ENCODE measurements at regions not wholly inside any gene's neighbourhood (a gene's known extent, or its start where the extent isn't known, plus 50 kb on each side); places are given as distances from the start of the nearest gene placed in this dataset.

DNA sequence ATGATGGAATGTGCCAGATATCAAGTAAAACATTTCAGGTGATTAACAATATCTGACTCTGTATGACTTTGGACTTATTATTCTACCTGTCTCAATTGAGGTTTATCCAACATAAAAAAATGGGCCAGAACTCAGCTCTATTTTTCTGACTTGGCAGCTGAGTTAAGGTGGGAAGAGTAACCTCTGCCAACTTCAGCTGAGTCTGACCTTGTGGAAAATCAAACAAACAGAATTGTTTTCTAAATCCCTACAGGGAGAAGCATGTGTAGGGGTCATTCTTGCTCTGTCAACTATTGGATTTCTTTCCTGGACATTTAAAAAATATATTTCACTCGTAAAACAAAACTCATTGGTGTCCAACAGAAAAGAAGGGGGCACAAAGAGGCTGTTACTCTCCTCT is 139.4 kb upstream of the TLR4 start:
- Histone ChIP-seq H2BK20ac (ENCODE audit: low read depth, low read length, poor library complexity, severe bottlenecking) (no peak overlapping the region), H2AFZ (ENCODE audit: low read length) (no peak overlapping the region), H3K18ac (ENCODE audit: insufficient read length, low read depth, low read length) (no peak overlapping the region), H2BK5ac (ENCODE audit: insufficient read length, low read length) (no peak overlapping the region), H3K23me2 (ENCODE audit: insufficient read length, low read depth, low read length, poor library complexity, severe bottlenecking) (no peaks in the 10 kb centered on the region), H3K23ac (ENCODE audit: insufficient read length, low read depth, low read length) (no peak overlapping the region), H2BK120ac (ENCODE audit: low read depth, low read length, poor library complexity, severe bottlenecking) (no peak overlapping the region), H2AK5ac (ENCODE audit: insufficient read length, low read length) (no peak overlapping the region), H3K79me2 (ENCODE audit: insufficient read depth, low read length) (no peaks in the 10 kb centered on the region), H3T11ph (ENCODE audit: low read length) (no peak overlapping the region), H3K4ac (ENCODE audit: low read depth, low read length) (no peak overlapping the region), H4K5ac (ENCODE audit: insufficient read length, low read depth, low read length) (no peak overlapping the region), H4K91ac (ENCODE audit: insufficient read length, low read depth, low read length) (no peak overlapping the region), H3K27me3 (ENCODE audit: insufficient read depth, low read length) (no peaks in the 10 kb centered on the region), H3K56ac (ENCODE audit: insufficient read length, low read depth, low read length) (no peak overlapping the region), H2BK12ac (ENCODE audit: insufficient read length, low read depth, low read length) (no peak overlapping the region), H3K4me2 (ENCODE audit: insufficient read depth, insufficient read length, low read length) (no peak overlapping the region), H3K9me3 (ENCODE audit: control insufficient read depth, low read depth, low read length) (no peaks in the 10 kb centered on the region), H3K27ac (ENCODE audit: insufficient read length, low read depth, low read length) (no peak overlapping the region), H3K14ac (ENCODE audit: insufficient read depth, low read length) (no peak overlapping the region), H4K8ac (replicated peaks; ENCODE audit: insufficient read length, low read depth, low read length) (no peak overlapping the region), H4K20me1 (ENCODE audit: control insufficient read depth, insufficient read depth, insufficient read length) (no peaks in the 10 kb centered on the region), H3K4me1 (ENCODE audit: insufficient read depth, low read length) (no peaks in the 10 kb centered on the region; the same call in 1 of the 2 replicates), H3K79me1 (ENCODE audit: insufficient read depth, low read depth, low read length, poor library complexity, severe bottlenecking) (no peaks in the 10 kb centered on the region), H2BK15ac (ENCODE audit: low read depth, low read length) (no peak overlapping the region), H3K9ac (ENCODE audit: extremely low read depth, insufficient read length, low read length) (no peak overlapping the region)
- peaks cover 0 to 2% of the 10 kb centered on the region in 2 experiments; a peak in 1 of 4 replicates for H3K4me1 Mint-ChIP-seq
- no peak overlapping the region for H3K27ac Mint-ChIP-seq
- H3K27me3 Mint-ChIP-seq (ENCODE audit: low read depth), result peaks cover 2% of the 10 kb centered on the region; the same call in 1 of the 2 replicates
- DNase-seq, result no peak
- H3K36me3 Mint-ChIP-seq (ENCODE audit: insufficient read depth in 1 of 3, low read depth in 3 of 3), result 0 out of 7 replicates have a peak, but pooled peaks cover 0 to 4% (median 0%) of the 10 kb centered on the region in 3 experiments
- no CpG with 5 or more reads among the region's 1 CpG for WGBS (ENCODE audit: extremely low coverage, insufficient read length, low lambda C conversion rate)
- 0 out of 5 replicates have a peak, but pooled peaks cover 0 to 2% of the 10 kb centered on the region in 2 experiments for H3K9me3 Mint-ChIP-seq
- no peak overlapping the region for H3K4me3 Mint-ChIP-seq
- TF ChIP-seq, protein P1, sequence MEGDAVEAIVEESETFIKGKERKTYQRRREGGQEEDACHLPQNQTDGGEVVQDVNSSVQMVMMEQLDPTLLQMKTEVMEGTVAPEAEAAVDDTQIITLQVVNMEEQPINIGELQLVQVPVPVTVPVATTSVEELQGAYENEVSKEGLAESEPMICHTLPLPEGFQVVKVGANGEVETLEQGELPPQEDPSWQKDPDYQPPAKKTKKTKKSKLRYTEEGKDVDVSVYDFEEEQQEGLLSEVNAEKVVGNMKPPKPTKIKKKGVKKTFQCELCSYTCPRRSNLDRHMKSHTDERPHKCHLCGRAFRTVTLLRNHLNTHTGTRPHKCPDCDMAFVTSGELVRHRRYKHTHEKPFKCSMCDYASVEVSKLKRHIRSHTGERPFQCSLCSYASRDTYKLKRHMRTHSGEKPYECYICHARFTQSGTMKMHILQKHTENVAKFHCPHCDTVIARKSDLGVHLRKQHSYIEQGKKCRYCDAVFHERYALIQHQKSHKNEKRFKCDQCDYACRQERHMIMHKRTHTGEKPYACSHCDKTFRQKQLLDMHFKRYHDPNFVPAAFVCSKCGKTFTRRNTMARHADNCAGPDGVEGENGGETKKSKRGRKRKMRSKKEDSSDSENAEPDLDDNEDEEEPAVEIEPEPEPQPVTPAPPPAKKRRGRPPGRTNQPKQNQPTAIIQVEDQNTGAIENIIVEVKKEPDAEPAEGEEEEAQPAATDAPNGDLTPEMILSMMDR (conservative IDR thresholded peaks at IDR 0.05), result no peak
